GM10248 (cell line): ENCODE measurements at regions not wholly inside any gene's neighbourhood (a gene's known extent, or its start where the extent isn't known, plus 50 kb on each side); places are given as distances from the start of the nearest gene placed in this dataset.

Experiments used
- CTCF ChIA-PET: fragments of 300-600 bp; sonication (Branson Sonifier 250); formaldehyde crosslinking; extraction: SDS; loops from one replicate; lab custom pipeline; 2021; ENCODE audit warnings: antibody characterized with exemption; lab: Yijun Ruan, JAX
- POLR2A ChIA-PET: fragments of 350-650 bp; sonication (Branson Sonifier 250); formaldehyde crosslinking; extraction: SDS; loops from one replicate; lab custom pipeline; 2020; ENCODE audit warnings: antibody characterized with exemption; lab: Yijun Ruan, JAX
- DNase-seq: peaks from one replicate; pipeline ENCODE4 v3.0.0; 2012; ENCODE audit errors: extremely low spot score
- TF ChIP-seq, protein P1 (sequence below): IDR thresholded peaks from 2 replicates; pipeline ENCODE4 v1.5.1; 2012; ENCODE audit warnings: mild to moderate bottlenecking, low read depth; ENCODE audit errors: extremely low read depth, missing control alignments, control extremely low read depth

DNA sequence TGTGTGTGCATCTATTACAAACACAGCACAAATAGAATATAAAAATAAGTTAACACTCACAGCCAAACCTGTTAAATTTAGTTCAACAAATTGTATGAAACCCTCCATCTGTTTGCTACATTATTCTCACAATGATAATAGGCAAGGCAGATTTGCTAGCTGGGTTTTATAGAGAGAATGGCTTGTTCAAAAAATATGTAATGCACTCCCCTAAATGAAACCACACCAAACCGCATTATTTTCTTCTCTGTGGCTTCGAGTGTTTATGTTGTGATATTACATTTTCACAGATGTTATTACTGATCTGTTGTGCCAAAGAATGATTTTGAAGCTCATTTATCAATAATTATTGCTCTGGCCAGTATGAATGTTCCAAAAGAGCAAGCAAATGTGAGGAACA is 92.9 kb downstream of the SPATA31D1 start:
- POLR2A ChIA-PET = no interaction called here
- DNase-seq = no peak
- TF ChIP-seq, protein P1, sequence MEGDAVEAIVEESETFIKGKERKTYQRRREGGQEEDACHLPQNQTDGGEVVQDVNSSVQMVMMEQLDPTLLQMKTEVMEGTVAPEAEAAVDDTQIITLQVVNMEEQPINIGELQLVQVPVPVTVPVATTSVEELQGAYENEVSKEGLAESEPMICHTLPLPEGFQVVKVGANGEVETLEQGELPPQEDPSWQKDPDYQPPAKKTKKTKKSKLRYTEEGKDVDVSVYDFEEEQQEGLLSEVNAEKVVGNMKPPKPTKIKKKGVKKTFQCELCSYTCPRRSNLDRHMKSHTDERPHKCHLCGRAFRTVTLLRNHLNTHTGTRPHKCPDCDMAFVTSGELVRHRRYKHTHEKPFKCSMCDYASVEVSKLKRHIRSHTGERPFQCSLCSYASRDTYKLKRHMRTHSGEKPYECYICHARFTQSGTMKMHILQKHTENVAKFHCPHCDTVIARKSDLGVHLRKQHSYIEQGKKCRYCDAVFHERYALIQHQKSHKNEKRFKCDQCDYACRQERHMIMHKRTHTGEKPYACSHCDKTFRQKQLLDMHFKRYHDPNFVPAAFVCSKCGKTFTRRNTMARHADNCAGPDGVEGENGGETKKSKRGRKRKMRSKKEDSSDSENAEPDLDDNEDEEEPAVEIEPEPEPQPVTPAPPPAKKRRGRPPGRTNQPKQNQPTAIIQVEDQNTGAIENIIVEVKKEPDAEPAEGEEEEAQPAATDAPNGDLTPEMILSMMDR = no peak
- CTCF ChIA-PET = interaction anchor here (0.8 to 1.3 kb wide), 2 partner anchors 9 to 10 kb away, joined by 3 read pairs; no protein-coding TSS in a partner anchor

GRCh38 chr9:82082563-82082962 is 94.0 kb downstream of the SPATA31D1 start:
- DNase-seq = no peak
- ChIA-PET POLR2A (no interaction called here), CTCF (interaction anchor here (0.8 to 1.0 kb wide), 2 partner anchors 9 to 19 kb away, joined by 3 read pairs; no protein-coding TSS in a partner anchor)
- TF ChIP-seq, protein P1 = no peak

GRCh38 chr9:82088591-82088990 is 100.0 kb downstream of the SPATA31D1 start:
- CTCF ChIA-PET = no interaction called here
- no peak for DNase-seq
- TF ChIP-seq, protein P1 = no peak
- POLR2A ChIA-PET = no interaction called here

GRCh38 chr9:82090046-82090445 is 101.5 kb downstream of the SPATA31D1 start:
- ChIA-PET POLR2A (no interaction called here), CTCF (interaction anchor here (1.0 kb wide), 2 partner anchors 9 to 11 kb away, joined by 3 read pairs; no protein-coding TSS in a partner anchor)
- TF ChIP-seq, protein P1 = no peak
- DNase-seq = no peak

GRCh38 chr9:82091100-82091499 is 102.5 kb downstream of the SPATA31D1 start:
- TF ChIP-seq, protein P1 = no peak
- CTCF ChIA-PET = interaction anchor here (1.1 to 1.4 kb wide), 3 partner anchors 9 to 17 kb away, joined by 3 to 6 read pairs (median 4); no protein-coding TSS in a partner anchor
- no peak for DNase-seq

GRCh38 chr9:82091610-82092009 is 103.0 kb downstream of the SPATA31D1 start:
- POLR2A ChIA-PET = no interaction called here

More at GRCh38 chr9:82091100-82091499, 102.5 kb downstream of the SPATA31D1 start:
- POLR2A ChIA-PET = no interaction called here

More at GRCh38 chr9:82091610-82092009, 103.0 kb downstream of the SPATA31D1 start:
- CTCF ChIA-PET = interaction anchor here (1.1 to 1.4 kb wide), 3 partner anchors 10 to 18 kb away, joined by 3 to 6 read pairs (median 4); no protein-coding TSS in a partner anchor
- peak; percentile 17 for DNase-seq
- TF ChIP-seq, protein P1 = no peak
